Neural cell (in vitro differentiated cells): ENCODE measurements at regions not wholly inside any gene's neighbourhood (a gene's known extent, or its start where the extent isn't known, plus 50 kb on each side); places are given as distances from the start of the nearest gene placed in this dataset.
"Not testable (repeated sequence)": the region's sequence is repeated elsewhere in the genome, so short reads cannot be mapped to it uniquely, and the experiment has no call there.

Experiments used
- H2AFZ ChIP-seq: fragments of 200-600, 300-800 bp; sonication (generic), shearing (Covaris generic); 2 replicates; pipeline ENCODE4 v1.6.0; 2014; ENCODE audit warnings: low read depth, mild to moderate bottlenecking, antibody characterized with exemption, low read length, moderate library complexity
- H3F3A ChIP-seq: fragments of 200-600 bp; shearing (Covaris generic); 2 replicates; pipeline ENCODE4 v1.6.1; 2016; ENCODE audit warnings: mild to moderate bottlenecking, moderate library complexity, mixed read lengths, antibody characterized with exemption, low read length; ENCODE audit not compliant: insufficient read depth, poor library complexity, severe bottlenecking
- H3K27ac ChIP-seq: fragments of 200-600, 300-800 bp; sonication (generic), shearing (Covaris generic); 2 replicates; pipeline ENCODE4 v1.5.1; 2014; ENCODE audit warnings: mild to moderate bottlenecking, low read length, moderate library complexity
- H3K27me3 ChIP-seq: fragments of 300-800, 200-600 bp; sonication (generic), shearing (Covaris generic); 2 replicates; pipeline ENCODE4 v1.6.0; 2014; ENCODE audit warnings: mild to moderate bottlenecking, low read depth, low read length, moderate library complexity; ENCODE audit not compliant: insufficient read depth
- H3K36me3 ChIP-seq: fragments of 300-800, 200-600 bp; sonication (generic), shearing (Covaris generic); 2 replicates; pipeline ENCODE4 v1.5.1; 2014; ENCODE audit warnings: mild to moderate bottlenecking, antibody characterized with exemption, low read length, moderate library complexity; ENCODE audit not compliant: insufficient read depth
- H3K4me2 ChIP-seq: fragments of 300-800, 200-600 bp; sonication (generic), shearing (Covaris generic); 2 replicates; pipeline ENCODE4 v1.6.0; 2014; ENCODE audit warnings: mild to moderate bottlenecking, low read length
- H3K4me3 ChIP-seq: fragments of 300-800, 200-600 bp; sonication (generic), shearing (Covaris generic); 2 replicates; pipeline ENCODE4 v1.5.1; 2014; ENCODE audit warnings: mild to moderate bottlenecking, low read length, moderate library complexity
- H3K79me2 ChIP-seq: fragments of 200-600 bp; shearing (Covaris generic); replicated peaks from 2 replicates; pipeline ENCODE4 v1.6.0; 2014; ENCODE audit warnings: mild to moderate bottlenecking, low read length, moderate library complexity; ENCODE audit not compliant: insufficient read depth
- H3K9ac ChIP-seq: fragments of 300-800, 200-600 bp; sonication (generic), shearing (Covaris generic); 2 replicates; pipeline ENCODE4 v1.6.1; 2016; ENCODE audit warnings: mild to moderate bottlenecking, low read length, mixed read lengths
- H3K9me2 ChIP-seq: fragments of 200-600 bp; shearing (Covaris generic); 2 replicates; pipeline ENCODE4 v1.6.1; 2016; ENCODE audit warnings: mild to moderate bottlenecking, low read length, mixed read lengths; ENCODE audit not compliant: insufficient read depth
- H3K9me3 ChIP-seq: fragments of 200-600, 300-800 bp; sonication (generic), shearing (Covaris generic); 2 replicates; pipeline ENCODE4 v1.6.1; 2016; ENCODE audit warnings: mild to moderate bottlenecking, mixed run types, low read length, moderate library complexity, mixed read lengths
- H4K20me1 ChIP-seq: fragments of 200-600 bp; shearing (Covaris generic); 2 replicates; pipeline ENCODE4 v1.6.1; 2016; ENCODE audit warnings: mild to moderate bottlenecking, mixed run types; ENCODE audit not compliant: insufficient read depth
- EP300 ChIP-seq: fragments of 450-650 bp; conservative IDR thresholded peaks from 2 replicates; pipeline ENCODE4 v1.6.1; 2014; ENCODE audit warnings: antibody characterized with exemption, mild to moderate bottlenecking, moderate library complexity; ENCODE audit not compliant: poor library complexity, severe bottlenecking
- EZH2 ChIP-seq: fragments of 200-600, 300-800 bp; shearing (Covaris generic), sonication (generic); IDR thresholded peaks from 2 replicates; pipeline ENCODE4 v1.6.1; 2014; ENCODE audit warnings: antibody characterized with exemption, low read length, borderline replicate concordance, mild to moderate bottlenecking; ENCODE audit not compliant: insufficient read depth, poor library complexity, severe bottlenecking
- MXI1 ChIP-seq: fragments of 450-650 bp; conservative IDR thresholded peaks from 2 replicates; pipeline ENCODE4 v1.6.1; 2014; ENCODE audit warnings: antibody characterized with exemption, mild to moderate bottlenecking; ENCODE audit not compliant: poor library complexity, severe bottlenecking
- POLR2AphosphoS5 ChIP-seq: IDR thresholded peaks from 2 replicates; pipeline ENCODE4 v1.6.1; 2012
- RAD21 ChIP-seq: fragments of 450-650 bp; conservative IDR thresholded peaks from 2 replicates; pipeline ENCODE4 v1.6.1; 2014; ENCODE audit warnings: antibody characterized with exemption, mild to moderate bottlenecking, moderate library complexity
- SMC3 ChIP-seq: fragments of 450-650 bp; conservative IDR thresholded peaks from 2 replicates; pipeline ENCODE4 v1.6.1; 2014; ENCODE audit warnings: antibody characterized with exemption, mild to moderate bottlenecking, moderate library complexity; ENCODE audit not compliant: poor library complexity
- TAF1 ChIP-seq: IDR thresholded peaks from 2 replicates; pipeline ENCODE4 v1.6.1; 2012; ENCODE audit warnings: low read depth
- TF ChIP-seq, protein P1 (sequence below): IDR thresholded peaks from 2 replicates; pipeline ENCODE4 v1.6.1; 2012; ENCODE audit warnings: borderline replicate concordance
- TF ChIP-seq, protein P2 (sequence below): fragments of 450-650 bp; IDR thresholded peaks from 2 replicates; pipeline ENCODE4 v1.5.1; 2014; ENCODE audit warnings: antibody characterized with exemption, mild to moderate bottlenecking, moderate library complexity; ENCODE audit not compliant: poor library complexity, severe bottlenecking

DNA sequence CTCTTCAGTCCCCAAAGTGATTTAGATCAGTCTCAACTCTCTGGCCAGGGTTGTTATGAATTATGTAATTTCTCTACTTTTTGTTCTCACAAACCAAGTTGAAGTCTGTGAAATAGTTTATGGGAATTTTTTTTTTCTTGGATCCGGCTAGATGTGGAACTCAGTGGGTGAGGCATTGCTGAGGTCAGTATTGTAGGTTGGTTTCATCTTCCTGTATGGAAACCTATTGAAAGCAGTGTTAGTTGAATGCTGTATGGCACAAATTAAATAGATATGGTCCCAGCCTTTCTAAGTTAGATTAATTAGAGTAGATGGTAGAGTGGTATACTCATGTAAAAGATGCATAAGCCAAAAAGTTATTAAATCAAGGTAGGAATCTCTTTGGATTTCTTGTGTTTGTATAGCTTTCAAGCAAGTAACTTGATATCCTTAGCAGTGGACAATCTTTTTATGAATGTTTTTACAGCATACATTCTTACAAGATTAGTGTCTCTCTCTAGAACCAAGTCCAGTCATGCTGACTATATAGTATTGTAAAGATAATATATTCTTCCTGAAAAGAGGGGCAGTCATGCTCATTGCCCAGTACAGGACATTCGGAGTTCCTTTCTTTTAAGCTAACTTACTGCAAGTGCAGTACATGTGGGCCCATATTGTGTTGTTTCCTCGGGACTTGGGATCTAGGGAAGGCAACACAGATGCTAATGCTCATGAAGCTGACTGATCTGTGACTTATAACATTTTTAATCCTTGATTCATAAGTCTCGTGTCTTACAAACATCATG, 2541.1 kb downstream of the PCDH9 start:
- Histone ChIP-seq H3K4me3 (no peak overlapping the region), H2AFZ (no peak overlapping the region), H4K20me1 (no peaks in the 10 kb centered on the region), H3K27me3 (no peaks in the 10 kb centered on the region), H3K9ac (no peak overlapping the region), H3K36me3 (no peaks in the 10 kb centered on the region), H3K9me2 (no peaks in the 10 kb centered on the region), H3K4me2 (no peak overlapping the region), H3K9me3 (no peaks in the 10 kb centered on the region), H3F3A (no peaks in the 10 kb centered on the region), H3K27ac (no peak overlapping the region), H3K79me2 (no peaks in the 10 kb centered on the region)
- TF ChIP-seq RAD21 (no peak), EZH2 (no peak), TAF1 (no peak), POLR2AphosphoS5 (no peak)
- TF ChIP-seq, protein P1, sequence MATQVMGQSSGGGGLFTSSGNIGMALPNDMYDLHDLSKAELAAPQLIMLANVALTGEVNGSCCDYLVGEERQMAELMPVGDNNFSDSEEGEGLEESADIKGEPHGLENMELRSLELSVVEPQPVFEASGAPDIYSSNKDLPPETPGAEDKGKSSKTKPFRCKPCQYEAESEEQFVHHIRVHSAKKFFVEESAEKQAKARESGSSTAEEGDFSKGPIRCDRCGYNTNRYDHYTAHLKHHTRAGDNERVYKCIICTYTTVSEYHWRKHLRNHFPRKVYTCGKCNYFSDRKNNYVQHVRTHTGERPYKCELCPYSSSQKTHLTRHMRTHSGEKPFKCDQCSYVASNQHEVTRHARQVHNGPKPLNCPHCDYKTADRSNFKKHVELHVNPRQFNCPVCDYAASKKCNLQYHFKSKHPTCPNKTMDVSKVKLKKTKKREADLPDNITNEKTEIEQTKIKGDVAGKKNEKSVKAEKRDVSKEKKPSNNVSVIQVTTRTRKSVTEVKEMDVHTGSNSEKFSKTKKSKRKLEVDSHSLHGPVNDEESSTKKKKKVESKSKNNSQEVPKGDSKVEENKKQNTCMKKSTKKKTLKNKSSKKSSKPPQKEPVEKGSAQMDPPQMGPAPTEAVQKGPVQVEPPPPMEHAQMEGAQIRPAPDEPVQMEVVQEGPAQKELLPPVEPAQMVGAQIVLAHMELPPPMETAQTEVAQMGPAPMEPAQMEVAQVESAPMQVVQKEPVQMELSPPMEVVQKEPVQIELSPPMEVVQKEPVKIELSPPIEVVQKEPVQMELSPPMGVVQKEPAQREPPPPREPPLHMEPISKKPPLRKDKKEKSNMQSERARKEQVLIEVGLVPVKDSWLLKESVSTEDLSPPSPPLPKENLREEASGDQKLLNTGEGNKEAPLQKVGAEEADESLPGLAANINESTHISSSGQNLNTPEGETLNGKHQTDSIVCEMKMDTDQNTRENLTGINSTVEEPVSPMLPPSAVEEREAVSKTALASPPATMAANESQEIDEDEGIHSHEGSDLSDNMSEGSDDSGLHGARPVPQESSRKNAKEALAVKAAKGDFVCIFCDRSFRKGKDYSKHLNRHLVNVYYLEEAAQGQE = no peak
- TF ChIP-seq, protein P2, sequence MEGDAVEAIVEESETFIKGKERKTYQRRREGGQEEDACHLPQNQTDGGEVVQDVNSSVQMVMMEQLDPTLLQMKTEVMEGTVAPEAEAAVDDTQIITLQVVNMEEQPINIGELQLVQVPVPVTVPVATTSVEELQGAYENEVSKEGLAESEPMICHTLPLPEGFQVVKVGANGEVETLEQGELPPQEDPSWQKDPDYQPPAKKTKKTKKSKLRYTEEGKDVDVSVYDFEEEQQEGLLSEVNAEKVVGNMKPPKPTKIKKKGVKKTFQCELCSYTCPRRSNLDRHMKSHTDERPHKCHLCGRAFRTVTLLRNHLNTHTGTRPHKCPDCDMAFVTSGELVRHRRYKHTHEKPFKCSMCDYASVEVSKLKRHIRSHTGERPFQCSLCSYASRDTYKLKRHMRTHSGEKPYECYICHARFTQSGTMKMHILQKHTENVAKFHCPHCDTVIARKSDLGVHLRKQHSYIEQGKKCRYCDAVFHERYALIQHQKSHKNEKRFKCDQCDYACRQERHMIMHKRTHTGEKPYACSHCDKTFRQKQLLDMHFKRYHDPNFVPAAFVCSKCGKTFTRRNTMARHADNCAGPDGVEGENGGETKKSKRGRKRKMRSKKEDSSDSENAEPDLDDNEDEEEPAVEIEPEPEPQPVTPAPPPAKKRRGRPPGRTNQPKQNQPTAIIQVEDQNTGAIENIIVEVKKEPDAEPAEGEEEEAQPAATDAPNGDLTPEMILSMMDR = no peak

DNA sequence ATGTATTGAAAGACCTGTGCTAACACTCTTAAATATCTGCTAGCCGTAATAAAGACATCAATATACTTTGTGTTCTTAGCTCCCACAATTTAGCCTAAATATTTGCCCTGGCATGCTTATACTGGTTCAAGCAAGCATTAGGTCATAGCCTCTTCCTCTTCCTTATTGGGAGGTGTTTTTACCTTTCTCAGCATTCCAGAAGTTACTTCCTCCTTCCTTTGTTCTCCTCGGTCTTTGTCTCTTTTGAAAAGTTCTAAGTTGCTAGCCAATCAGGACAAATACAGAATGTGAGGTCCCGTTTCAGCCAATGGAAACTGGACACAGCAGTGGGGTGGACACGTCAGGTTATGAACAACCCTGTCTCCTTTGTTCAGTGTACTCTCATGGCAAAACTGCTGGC, 2543.6 kb downstream of the PCDH9 start:
- H3K4me2 ChIP-seq, H3K9me2 ChIP-seq, H3K9me3 ChIP-seq, H3K36me3 ChIP-seq, H2AFZ ChIP-seq, H3F3A ChIP-seq, H3K4me3 ChIP-seq, H4K20me1 ChIP-seq, H3K27me3 ChIP-seq, H3K79me2 ChIP-seq, H3K9ac ChIP-seq, H3K27ac ChIP-seq: not testable (repeated sequence)

DNA sequence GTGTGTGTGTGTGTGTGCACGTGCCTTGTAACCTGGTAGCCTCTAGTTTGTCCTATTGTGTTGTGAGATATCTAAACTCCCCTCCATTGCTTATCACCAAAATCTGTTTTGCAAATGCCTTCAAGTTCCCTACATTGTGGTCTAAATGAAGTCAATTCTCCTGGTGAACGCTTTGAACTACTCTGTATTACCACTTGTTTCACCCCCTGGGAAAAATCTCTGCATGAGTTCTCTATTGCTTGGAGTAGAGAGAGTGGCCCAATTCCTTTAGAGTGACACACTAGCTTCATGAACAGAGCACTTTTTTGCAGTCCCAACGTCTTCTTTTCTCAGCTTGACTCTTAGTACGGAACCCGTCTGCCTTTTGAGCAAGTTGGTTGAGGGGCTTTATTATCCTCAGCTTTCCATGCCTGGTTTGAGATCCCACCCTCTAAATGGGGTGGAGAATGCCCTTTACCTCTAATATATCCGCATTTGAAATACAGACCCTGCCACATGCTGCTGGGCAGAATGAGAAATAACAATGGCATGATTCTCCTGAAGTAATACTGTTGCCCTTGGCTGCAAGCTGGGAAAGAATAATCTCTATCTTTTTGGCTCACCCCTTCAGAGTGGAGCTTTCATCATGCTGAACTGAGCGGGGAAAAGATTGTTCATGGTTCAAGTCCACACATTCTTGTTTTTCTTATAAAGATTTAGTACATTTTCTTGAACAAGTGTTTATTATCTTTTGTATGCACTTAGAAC, 2545.3 kb downstream of the PCDH9 start:
- H3K79me2 ChIP-seq = no peaks in the 10 kb centered on the region
- no peaks in the 10 kb centered on the region for H3F3A ChIP-seq
- H3K4me3 ChIP-seq = no peak overlapping the region
- no peaks in the 10 kb centered on the region for H3K27me3 ChIP-seq
- no peaks in the 10 kb centered on the region for H4K20me1 ChIP-seq
- H2AFZ ChIP-seq = no peak overlapping the region
- H3K36me3 ChIP-seq = no peaks in the 10 kb centered on the region
- H3K4me2 ChIP-seq = no peak overlapping the region
- H3K9me3 ChIP-seq = no peaks in the 10 kb centered on the region
- H3K27ac ChIP-seq = no peak overlapping the region
- H3K9me2 ChIP-seq = no peaks in the 10 kb centered on the region
- H3K9ac ChIP-seq = no peak overlapping the region
- TF ChIP-seq TAF1 (no peak), SMC3 (no peak), EP300 (no peak), EZH2 (no peak), MXI1 (no peak), POLR2AphosphoS5 (no peak)
- TF ChIP-seq, protein P1 = no peak
- TF ChIP-seq, protein P2 = no peak
